Jurkat, Clone E6-1 (cell line): ENCODE measurements at regions not wholly inside any gene's neighbourhood (a gene's known extent, or its start where the extent isn't known, plus 50 kb on each side); places are given as distances from the start of the nearest gene placed in this dataset.
A peak's percentile ranks its signal among the peaks of the same experiment; 100 is the strongest.
"Not testable (repeated sequence)": the region's sequence is repeated elsewhere in the genome, so short reads cannot be mapped to it uniquely, and the experiment has no call there.

Experiments used
- DNase-seq: peaks from one replicate; pipeline ENCODE4 v3.0.0-alpha.2; 2011; ENCODE audit warnings: low read depth, low spot score
- H3K4me3 ChIP-seq: 2 replicates; pipeline ENCODE4 v1.5.1; 2011; ENCODE audit warnings: mild to moderate bottlenecking, low read length, control low read depth, moderate library complexity

- DNase-seq = no peak
- H3K4me3 ChIP-seq = no peak overlapping the region
These were observed 177.9 kb downstream of the TLE3 start for GRCh38 chr15:69919816-69920215.

GRCh38 chr15:69920221-69920620 is 177.5 kb downstream of the TLE3 start:
- H3K4me3 ChIP-seq = no peak overlapping the region
- no peak for DNase-seq

GRCh38 chr15:69921626-69922619 is 175.8 kb downstream of the TLE3 start:
- DNase-seq = no peak
- H3K4me3 ChIP-seq = no peak overlapping the region

GRCh38 chr15:69924531-69924930 is 173.2 kb downstream of the TLE3 start:
- H3K4me3 ChIP-seq = no peak overlapping the region
- DNase-seq = no peak

- no peak for DNase-seq
- no peak overlapping the region for H3K4me3 ChIP-seq
These were observed 171.7 kb downstream of the TLE3 start for GRCh38 chr15:69926006-69926405.

- no peak overlapping the region for H3K4me3 ChIP-seq
- no peak for DNase-seq
These were observed 171.0 kb downstream of the TLE3 start for GRCh38 chr15:69926721-69927120.

GRCh38 chr15:69928890-69929289 is 168.8 kb downstream of the TLE3 start:
- DNase-seq, H3K4me3 ChIP-seq: not testable (repeated sequence)

- H3K4me3 ChIP-seq = no peak overlapping the region
- DNase-seq = no peak
These were observed 167.6 kb downstream of the TLE3 start for GRCh38 chr15:69929905-69930630.

- DNase-seq = no peak
- H3K4me3 ChIP-seq = no peak overlapping the region
These were observed 167.0 kb downstream of the TLE3 start for GRCh38 chr15:69930754-69931153.

- no peak for DNase-seq
- H3K4me3 ChIP-seq = no peak overlapping the region
These were observed 166.6 kb downstream of the TLE3 start for GRCh38 chr15:69931156-69931555.

GRCh38 chr15:69934607-69935006 is 163.1 kb downstream of the TLE3 start:
- no peak for DNase-seq
- no peak overlapping the region for H3K4me3 ChIP-seq

GRCh38 chr15:69939513-69940440 is 157.9 kb downstream of the TLE3 start:
- no peak for DNase-seq
- no peak overlapping the region for H3K4me3 ChIP-seq

- DNase-seq = no peak
- no peak overlapping the region for H3K4me3 ChIP-seq
These were observed 157.0 kb downstream of the TLE3 start for GRCh38 chr15:69940441-69941300.

GRCh38 chr15:69941301-69941605 is 156.5 kb downstream of the TLE3 start:
- H3K4me3 ChIP-seq = no peak overlapping the region
- no peak for DNase-seq

- no peak for DNase-seq
- H3K4me3 ChIP-seq = no peak overlapping the region
These were observed 155.8 kb downstream of the TLE3 start for GRCh38 chr15:69941706-69942495.

GRCh38 chr15:69943637-69944036 is 154.1 kb downstream of the TLE3 start:
- DNase-seq = no peak
- H3K4me3 ChIP-seq = no peak overlapping the region

- H3K4me3 ChIP-seq = no peak overlapping the region
- no peak for DNase-seq
These were observed 152.0 kb downstream of the TLE3 start for GRCh38 chr15:69945729-69946128.

GRCh38 chr15:69946870-69947269 is 150.8 kb downstream of the TLE3 start:
- DNase-seq = peak; percentile 8
- H3K4me3 ChIP-seq = no peak overlapping the region
